H9 (cell line): ENCODE measurements at regions not wholly inside any gene's neighbourhood (a gene's known extent, or its start where the extent isn't known, plus 50 kb on each side); places are given as distances from the start of the nearest gene placed in this dataset.

Source experiments
- DNase-seq: peaks from one replicate; pipeline ENCODE4 v3.0.0-alpha.2; 2017
- H2AFZ ChIP-seq: one replicate; pipeline ENCODE4 v1.6.1; 2013; ENCODE audit warnings: mild to moderate bottlenecking, low read length, control low read depth, moderate library complexity
- H2AK5ac ChIP-seq: 2 replicates; pipeline ENCODE4 v1.6.1; 2013; ENCODE audit warnings: low read length, control low read depth, mixed read lengths; ENCODE audit not compliant: insufficient read length
- H2BK120ac ChIP-seq: one replicate; pipeline ENCODE4 v1.6.1; 2013; ENCODE audit warnings: low read depth, mild to moderate bottlenecking, low read length, control low read depth, inconsistent platforms; ENCODE audit not compliant: poor library complexity, severe bottlenecking
- H2BK12ac ChIP-seq: 2 replicates; pipeline ENCODE4 v1.6.1; 2013; ENCODE audit warnings: low read length, control low read depth, mixed read lengths, low read depth; ENCODE audit not compliant: insufficient read length
- H2BK15ac ChIP-seq: 2 replicates; pipeline ENCODE4 v1.6.1; 2013; ENCODE audit warnings: low read depth, low read length, control low read depth
- H2BK20ac ChIP-seq: one replicate; pipeline ENCODE4 v1.6.1; 2013; ENCODE audit warnings: low read depth, mild to moderate bottlenecking, low read length, control low read depth, inconsistent platforms; ENCODE audit not compliant: poor library complexity, severe bottlenecking
- H2BK5ac ChIP-seq: 2 replicates; pipeline ENCODE4 v1.6.1; 2013; ENCODE audit warnings: low read length, control low read depth, mixed read lengths; ENCODE audit not compliant: insufficient read length
- H3K14ac ChIP-seq: 2 replicates; pipeline ENCODE4 v1.6.1; 2013; ENCODE audit warnings: low read length, control low read depth; ENCODE audit not compliant: insufficient read depth
- H3K18ac ChIP-seq: 2 replicates; pipeline ENCODE4 v1.6.1; 2013; ENCODE audit warnings: low read depth, mild to moderate bottlenecking, mixed read lengths, low read length, control low read depth; ENCODE audit not compliant: insufficient read length
- H3K23ac ChIP-seq: 2 replicates; pipeline ENCODE4 v1.6.1; 2013; ENCODE audit warnings: low read length, control low read depth, mixed read lengths, low read depth; ENCODE audit not compliant: insufficient read length
- H3K23me2 ChIP-seq: 2 replicates; pipeline ENCODE4 v1.6.1; 2013; ENCODE audit warnings: low read depth, mild to moderate bottlenecking, mixed read lengths, low read length, control low read depth; ENCODE audit not compliant: insufficient read length, poor library complexity, severe bottlenecking
- H3K27ac ChIP-seq: 2 replicates; pipeline ENCODE4 v1.5.1; 2013; ENCODE audit warnings: low read length, control low read depth, mixed read lengths, low read depth; ENCODE audit not compliant: insufficient read length
- H3K27me3 ChIP-seq: 2 replicates; pipeline ENCODE4 v1.6.1; 2013; ENCODE audit warnings: low read length, control low read depth, inconsistent platforms; ENCODE audit not compliant: insufficient read depth
- H3K4ac ChIP-seq: 2 replicates; pipeline ENCODE4 v1.6.1; 2013; ENCODE audit warnings: low read depth, mild to moderate bottlenecking, control low read depth, inconsistent platforms, low read length, moderate library complexity
- H3K4me1 ChIP-seq: 2 replicates; pipeline ENCODE4 v1.6.1; 2013; ENCODE audit warnings: low read length, control low read depth, inconsistent platforms; ENCODE audit not compliant: insufficient read depth
- H3K4me2 ChIP-seq: 2 replicates; pipeline ENCODE4 v1.6.1; 2013; ENCODE audit warnings: low read length, control low read depth, mixed read lengths; ENCODE audit not compliant: insufficient read length, insufficient read depth
- H3K56ac ChIP-seq: 2 replicates; pipeline ENCODE4 v1.6.1; 2013; ENCODE audit warnings: low read depth, mild to moderate bottlenecking, mixed read lengths, low read length, control low read depth; ENCODE audit not compliant: insufficient read length
- H3K79me1 ChIP-seq: 2 replicates; pipeline ENCODE4 v1.6.1; 2013; ENCODE audit warnings: low read depth, mild to moderate bottlenecking, moderate library complexity, low read length, control low read depth, inconsistent platforms; ENCODE audit not compliant: insufficient read depth, poor library complexity, severe bottlenecking
- H3K79me2 ChIP-seq: 2 replicates; pipeline ENCODE4 v1.6.1; 2013; ENCODE audit warnings: low read length, control low read depth, inconsistent platforms; ENCODE audit not compliant: insufficient read depth
- H3K9ac ChIP-seq: 2 replicates; pipeline ENCODE4 v1.6.1; 2013; ENCODE audit warnings: low read length, control low read depth, mixed read lengths; ENCODE audit not compliant: insufficient read length; ENCODE audit errors: extremely low read depth
- H3K9me3 ChIP-seq: one replicate; pipeline ENCODE4 v1.6.1; 2013; ENCODE audit warnings: low read depth, low read length, inconsistent platforms; ENCODE audit not compliant: control insufficient read depth
- H3T11ph ChIP-seq: one replicate; pipeline ENCODE4 v1.6.1; 2013; ENCODE audit warnings: mild to moderate bottlenecking, low read length, control low read depth, inconsistent platforms
- H4K20me1 ChIP-seq: one replicate; pipeline ENCODE4 v1.6.1; 2013; ENCODE audit not compliant: control insufficient read depth, insufficient read length, insufficient read depth
- H4K5ac ChIP-seq: 2 replicates; pipeline ENCODE4 v1.6.1; 2013; ENCODE audit warnings: low read depth, mild to moderate bottlenecking, mixed read lengths, low read length, control low read depth; ENCODE audit not compliant: insufficient read length
- H4K8ac ChIP-seq: replicated peaks from 2 replicates; pipeline ENCODE4 v1.6.1; 2013; ENCODE audit warnings: low read length, control low read depth, mixed read lengths, low read depth; ENCODE audit not compliant: insufficient read length
- H4K91ac ChIP-seq: 2 replicates; pipeline ENCODE4 v1.6.1; 2013; ENCODE audit warnings: low read depth, mild to moderate bottlenecking, moderate library complexity, mixed read lengths, low read length, control low read depth; ENCODE audit not compliant: insufficient read length
- H3K27ac Mint-ChIP-seq, 3 experiments: 2 replicates in 2 of 3; 3 replicates in 1 of 3; pipeline ENCODE4 v1.8.0; 2020 to 2021; ENCODE audit warnings: mixed read lengths in 3 of 3, mild to moderate bottlenecking in 1 of 3, moderate library complexity in 1 of 3
- H3K27me3 Mint-ChIP-seq: 2 replicates; pipeline ENCODE4 v1.8.0; 2021; ENCODE audit warnings: low read depth, mild to moderate bottlenecking, moderate library complexity, mixed read lengths
- H3K36me3 Mint-ChIP-seq, 3 experiments: 2 replicates in 2 of 3; 3 replicates in 1 of 3; pipeline ENCODE4 v1.8.0; 2020 to 2021; ENCODE audit warnings: low read depth in 3 of 3, mixed read lengths in 3 of 3; ENCODE audit not compliant: insufficient read depth in 1 of 3
- H3K4me1 Mint-ChIP-seq, 2 experiments: 2 replicates each; pipeline ENCODE4 v1.8.0; 2020; ENCODE audit warnings: mixed read lengths in 2 of 2
- H3K4me3 Mint-ChIP-seq, 2 experiments: 2 replicates in 1 of 2; 3 replicates in 1 of 2; pipeline ENCODE4 v1.8.0; 2020 to 2021; ENCODE audit warnings: mild to moderate bottlenecking in 2 of 2, mixed read lengths in 2 of 2, moderate library complexity in 1 of 2
- H3K9me3 Mint-ChIP-seq, 2 experiments: 2 replicates in 1 of 2; 3 replicates in 1 of 2; pipeline ENCODE4 v1.8.0; 2020; ENCODE audit warnings: mild to moderate bottlenecking in 2 of 2, mixed read lengths in 2 of 2, moderate library complexity in 1 of 2
- CTCF ChIP-seq: fragments of 200-600 bp; sonication (generic); conservative IDR thresholded peaks from 3 replicates; pipeline ENCODE4 v1.8.0; 2021; ENCODE audit warnings: antibody characterized with exemption, mild to moderate bottlenecking
- WGBS: extraction: QIAGEN DNeasy Blood & Tissue Kit; methylation state at CpG from one replicate; pipeline ENCODE4 v1.1.7; 2013; ENCODE audit warnings: missing lambda C conversion rate, low lambda C conversion rate, mixed read lengths; ENCODE audit not compliant: insufficient read length; ENCODE audit errors: extremely low coverage; 5-methylcytosine and 5-hydroxymethylcytosine counted together

GRCh38 chr12:93317227-93317626 lies 60.5 kb upstream of the NUDT4 start:
- H3K23me2 ChIP-seq: no peaks in the 10 kb centered on the region
- H4K8ac ChIP-seq: no peak overlapping the region
- Mint-ChIP-seq H3K4me1 (0 out of 4 replicates have a peak, but pooled peaks cover 0 to 4% of the 10 kb centered on the region in 2 experiments), H3K27ac (no peak overlapping the region), H3K4me3 (no peak overlapping the region), H3K36me3 (no peaks in the 10 kb centered on the region), H3K9me3 (no peaks in the 10 kb centered on the region), H3K27me3 (no peaks in the 10 kb centered on the region; the same call in none of the 2 replicates)
- H3K9ac ChIP-seq: no peak overlapping the region
- H2AFZ ChIP-seq: no peak overlapping the region
- no peaks in the 10 kb centered on the region for H3K4me1 ChIP-seq
- H3K27ac ChIP-seq: no peak overlapping the region
- no peak overlapping the region for H2BK5ac ChIP-seq
- H3K79me2 ChIP-seq: no peaks in the 10 kb centered on the region
- H4K5ac ChIP-seq: no peak overlapping the region
- H3T11ph ChIP-seq: no peak overlapping the region
- no peak for DNase-seq
- H2BK120ac ChIP-seq: no peak overlapping the region
- no peak overlapping the region for H2BK20ac ChIP-seq
- no peak overlapping the region for H3K14ac ChIP-seq
- H3K4me2 ChIP-seq: no peak overlapping the region
- H4K20me1 ChIP-seq: no peaks in the 10 kb centered on the region
- no peak overlapping the region for H3K23ac ChIP-seq
- no CpG with 5 or more reads among the region's 6 CpGs for WGBS
- no peaks in the 10 kb centered on the region for H3K79me1 ChIP-seq
- H2AK5ac ChIP-seq: no peak overlapping the region
- no peak overlapping the region for H2BK15ac ChIP-seq
- H2BK12ac ChIP-seq: no peak overlapping the region
- TF ChIP-seq CTCF: no peak
- no peak overlapping the region for H3K18ac ChIP-seq
- H3K27me3 ChIP-seq: no peaks in the 10 kb centered on the region
- H3K56ac ChIP-seq: no peak overlapping the region
- no peak overlapping the region for H4K91ac ChIP-seq
- no peak overlapping the region for H3K4ac ChIP-seq
- H3K9me3 ChIP-seq: no peaks in the 10 kb centered on the region
